ENCODE measurements at regions not wholly inside any gene's neighbourhood (a gene's known extent, or its start where the extent isn't known, plus 50 kb on each side); places are given as distances from the start of the nearest gene placed in this dataset.

DNA sequence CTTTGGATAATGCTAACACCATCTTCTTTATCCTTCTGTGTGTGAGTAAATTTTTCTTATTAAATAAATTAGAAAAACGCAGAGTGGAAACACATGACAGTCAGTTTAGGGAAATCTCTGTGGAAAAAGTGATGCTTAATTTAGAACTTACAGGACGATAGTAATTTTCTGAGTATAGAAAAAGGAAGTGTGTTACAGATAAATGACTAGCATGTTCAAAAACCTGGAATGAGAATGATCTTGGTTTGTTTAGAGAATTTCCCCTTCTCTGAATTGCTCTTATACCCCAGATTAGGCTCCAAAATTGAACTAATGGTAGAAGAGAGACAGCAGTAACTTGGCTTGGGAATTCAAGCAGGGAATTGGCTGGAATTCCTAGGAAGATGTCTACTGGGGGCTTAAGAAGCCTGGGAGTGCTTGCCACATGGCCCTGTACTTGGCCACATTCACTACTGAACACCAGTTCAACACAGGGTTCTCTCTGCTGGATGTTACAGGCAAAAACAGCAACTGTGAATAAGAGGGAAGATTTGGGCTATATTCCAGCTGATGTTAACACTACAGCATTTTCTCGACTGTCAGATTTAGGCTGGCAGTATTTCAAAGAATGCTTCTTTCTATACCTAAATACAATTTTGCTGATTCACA lies 1004.2 kb downstream of the TTLL7 start:
- intact Hi-C loops (cut with DNase I; ENCODE audit: low total_unique reads) (no loop called here), in situ Hi-C loops (cut with MboI; ENCODE audit: low pct_ligation_motif_present in 1 of 4, low pct_unique_long_range_greater_than_20kb in 1 of 4, low sequenced_read_pairs in 3 of 4) (no loop called here)
- H3K36me3 ChIP-seq: no peaks in the 10 kb centered on the region
- no peaks in the 10 kb centered on the region for H3K27me3 ChIP-seq
- TF ChIP-seq CTCF (IDR thresholded peaks at IDR 0.05) (no peak), POLR2AphosphoS5 (IDR thresholded peaks at IDR 0.05) (no peak), EP300 (IDR thresholded peaks at IDR 0.05; ENCODE audit: low read depth) (no peak), POLR2A (IDR thresholded peaks at IDR 0.05) (no peak)
- H3K9me3 ChIP-seq: no peaks in the 10 kb centered on the region
- no peak overlapping the region for H3K27ac ChIP-seq
- WGBS, 2 donors (ENCODE audit: low coverage in 1 of 2): 35 to 40% methylated on average over 3 of the region's 3 CpGs
- no peak for DNase-seq
- no peaks in the 10 kb centered on the region for H3K4me1 ChIP-seq
- no peak overlapping the region for H3K4me3 ChIP-seq

GRCh38 chr1:82991569-82991968 lies 1007.4 kb downstream of the TTLL7 start:
- H3K4me1 ChIP-seq: no peaks in the 10 kb centered on the region
- WGBS, 2 donors (ENCODE audit: low coverage in 1 of 2): 62 to 68% methylated on average over 2 of the region's 2 CpGs
- no peaks in the 10 kb centered on the region for H3K27me3 ChIP-seq
- TF ChIP-seq POLR2AphosphoS5 (IDR thresholded peaks at IDR 0.05) (no peak), EP300 (IDR thresholded peaks at IDR 0.05; ENCODE audit: low read depth) (no peak), CTCF (IDR thresholded peaks at IDR 0.05) (no peak), POLR2A (IDR thresholded peaks at IDR 0.05) (no peak)
- no peak for DNase-seq
- H3K36me3 ChIP-seq: no peaks in the 10 kb centered on the region
- no peaks in the 10 kb centered on the region for H3K9me3 ChIP-seq
- H3K4me3 ChIP-seq: no peak overlapping the region
- in situ Hi-C loops (cut with MboI; ENCODE audit: low pct_ligation_motif_present in 1 of 4, low pct_unique_long_range_greater_than_20kb in 1 of 4, low sequenced_read_pairs in 3 of 4) (no loop called here), intact Hi-C loops (cut with DNase I; ENCODE audit: low total_unique reads) (no loop called here)
- H3K27ac ChIP-seq: no peak overlapping the region

DNA sequence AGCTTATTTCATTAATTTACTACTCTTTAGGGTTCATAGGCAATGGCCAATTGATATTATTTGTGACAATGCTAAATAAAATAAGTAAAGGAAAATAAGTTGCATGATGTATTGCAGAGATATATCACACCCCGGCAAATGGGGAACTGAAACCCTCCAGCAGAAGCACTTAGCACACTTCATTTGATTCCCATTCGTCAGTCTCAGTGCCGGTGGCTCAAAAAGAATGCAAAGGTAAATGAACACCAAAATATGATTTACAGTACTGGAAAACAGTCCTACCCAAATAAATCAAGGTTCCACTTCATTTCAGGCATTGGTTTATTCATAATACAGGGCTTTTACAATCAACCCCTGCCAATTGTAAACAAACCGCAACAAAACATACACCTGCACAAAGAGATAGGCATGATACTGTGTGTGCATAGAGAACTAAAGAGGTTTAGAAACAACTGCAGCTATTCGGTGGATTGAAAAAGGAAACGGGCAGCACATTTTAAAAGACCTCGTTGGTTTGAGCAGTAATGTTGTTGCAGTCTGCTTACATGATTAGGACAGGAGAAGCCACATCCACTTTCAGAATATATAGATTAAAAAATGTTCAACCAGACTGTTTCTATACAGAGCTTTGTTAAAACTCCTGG lies 1019.2 kb downstream of the TTLL7 start:
- no peaks in the 10 kb centered on the region for H3K36me3 ChIP-seq
- DNase-seq: no peak
- H3K4me3 ChIP-seq: no peak overlapping the region
- intact Hi-C loops (cut with DNase I; ENCODE audit: low total_unique reads): no loop called here
- no peaks in the 10 kb centered on the region for H3K9me3 ChIP-seq
- in situ Hi-C loops (cut with MboI; ENCODE audit: low pct_ligation_motif_present in 1 of 4, low pct_unique_long_range_greater_than_20kb in 1 of 4, low sequenced_read_pairs in 3 of 4): no loop called here
- no peak overlapping the region for H3K27ac ChIP-seq
- no peaks in the 10 kb centered on the region for H3K27me3 ChIP-seq
- TF ChIP-seq POLR2AphosphoS5 (IDR thresholded peaks at IDR 0.05) (no peak), CTCF (IDR thresholded peaks at IDR 0.05) (no peak), EP300 (IDR thresholded peaks at IDR 0.05; ENCODE audit: low read depth) (no peak), POLR2A (IDR thresholded peaks at IDR 0.05) (no peak)
- 31 to 38% methylated on average over 7 of the region's 7 CpGs for WGBS, 2 donors (ENCODE audit: low coverage in 1 of 2)
- no peaks in the 10 kb centered on the region for H3K4me1 ChIP-seq

DNA sequence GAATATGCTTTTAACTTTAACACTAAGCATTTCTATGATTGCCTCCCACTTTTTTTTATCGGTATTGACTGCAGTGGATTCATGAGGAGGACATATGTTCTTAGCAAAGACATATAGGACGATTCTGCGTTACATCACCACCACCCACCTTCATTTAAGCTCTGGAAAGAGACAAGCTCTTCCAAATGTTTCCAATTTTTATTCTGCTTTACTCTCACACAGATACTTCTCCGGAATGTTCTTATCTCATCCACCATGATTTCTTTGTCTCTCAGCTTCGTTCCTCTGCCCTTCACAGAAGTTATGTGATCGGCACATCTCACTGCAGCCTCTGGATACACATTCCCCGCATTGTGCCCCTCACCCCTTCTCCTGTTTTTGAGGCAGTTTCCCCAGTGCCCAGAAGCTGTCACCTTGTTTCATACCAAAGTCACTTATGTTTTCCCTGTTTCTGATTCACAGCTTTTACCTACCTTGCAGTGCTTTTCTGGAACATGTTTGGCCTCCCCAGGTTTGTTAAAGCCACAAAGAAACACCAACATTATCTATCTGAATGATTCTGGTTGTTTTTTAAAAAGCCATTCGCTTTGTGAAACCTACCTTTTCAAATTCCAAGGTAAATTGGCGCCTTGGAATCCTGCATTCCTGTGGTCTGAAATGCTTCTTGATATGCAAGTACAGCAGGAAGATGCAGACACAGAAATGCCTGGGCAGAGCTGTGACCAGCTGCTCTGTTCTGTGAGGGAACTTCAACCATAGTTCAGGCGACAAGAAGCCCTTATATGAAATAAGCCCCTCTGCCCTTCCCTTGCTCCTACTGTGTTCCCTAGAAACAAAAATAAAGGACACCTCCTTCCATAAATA lies 1020.2 kb downstream of the TTLL7 start:
- 84 to 89% methylated on average over 8 to 10 of the region's 10 CpGs for WGBS, 2 donors (ENCODE audit: low coverage in 1 of 2)
- no peak for TF ChIP-seq EP300 (IDR thresholded peaks at IDR 0.05; ENCODE audit: low read depth)
- no peak for TF ChIP-seq CTCF (IDR thresholded peaks at IDR 0.05)
- no peak for TF ChIP-seq POLR2AphosphoS5 (IDR thresholded peaks at IDR 0.05)
- TF ChIP-seq POLR2A (IDR thresholded peaks at IDR 0.05): no peak
- DNase-seq: no peak
- intact Hi-C loops (cut with DNase I; ENCODE audit: low total_unique reads): no loop called here
- H3K9me3 ChIP-seq: no peaks in the 10 kb centered on the region
- no peak overlapping the region for H3K4me3 ChIP-seq
- in situ Hi-C loops (cut with MboI; ENCODE audit: low pct_ligation_motif_present in 1 of 4, low pct_unique_long_range_greater_than_20kb in 1 of 4, low sequenced_read_pairs in 3 of 4): no loop called here
- no peaks in the 10 kb centered on the region for H3K27me3 ChIP-seq
- H3K36me3 ChIP-seq: no peaks in the 10 kb centered on the region
- no peaks in the 10 kb centered on the region for H3K4me1 ChIP-seq
- H3K27ac ChIP-seq: no peak overlapping the region
